ENCODE measurements at regions not wholly inside any gene's neighbourhood (a gene's known extent, or its start where the extent isn't known, plus 50 kb on each side); places are given as distances from the start of the nearest gene placed in this dataset.

DNA sequence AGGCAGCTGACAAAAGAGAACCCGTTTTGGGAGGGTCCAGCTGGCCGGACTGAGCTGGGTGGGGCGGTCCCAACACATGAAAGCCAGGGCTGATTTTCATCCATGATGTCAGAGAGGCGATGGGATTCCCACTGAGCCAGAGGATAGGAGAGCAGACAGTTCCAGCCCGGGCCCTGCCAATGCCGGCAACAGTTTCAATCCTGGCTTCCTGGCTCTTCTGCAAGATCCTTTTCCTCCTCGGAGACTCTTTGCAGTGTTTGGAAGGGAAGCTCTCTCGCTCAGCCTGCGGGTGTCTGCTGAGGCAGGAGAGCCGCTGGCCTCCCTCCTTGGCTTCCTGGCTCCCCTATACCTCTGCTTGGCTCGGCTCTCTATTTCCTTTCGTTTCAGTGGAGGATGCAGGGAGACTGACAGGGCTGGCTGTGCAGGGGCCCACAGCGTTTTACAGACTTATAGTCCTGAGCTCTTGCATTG is 145.5 kb upstream of the SOX9 start:
- Mint-ChIP-seq H3K4me1 (no peaks in the 10 kb centered on the region), H3K27me3 (no peaks in the 10 kb centered on the region), H3K27ac (no peak overlapping the region), H3K9me3 (peaks cover 0 to 7% (median under 1%) of the 10 kb centered on the region in 3 donors), H3K4me3 (no peak overlapping the region), H3K36me3 (peaks cover 2% of the 10 kb centered on the region)

DNA sequence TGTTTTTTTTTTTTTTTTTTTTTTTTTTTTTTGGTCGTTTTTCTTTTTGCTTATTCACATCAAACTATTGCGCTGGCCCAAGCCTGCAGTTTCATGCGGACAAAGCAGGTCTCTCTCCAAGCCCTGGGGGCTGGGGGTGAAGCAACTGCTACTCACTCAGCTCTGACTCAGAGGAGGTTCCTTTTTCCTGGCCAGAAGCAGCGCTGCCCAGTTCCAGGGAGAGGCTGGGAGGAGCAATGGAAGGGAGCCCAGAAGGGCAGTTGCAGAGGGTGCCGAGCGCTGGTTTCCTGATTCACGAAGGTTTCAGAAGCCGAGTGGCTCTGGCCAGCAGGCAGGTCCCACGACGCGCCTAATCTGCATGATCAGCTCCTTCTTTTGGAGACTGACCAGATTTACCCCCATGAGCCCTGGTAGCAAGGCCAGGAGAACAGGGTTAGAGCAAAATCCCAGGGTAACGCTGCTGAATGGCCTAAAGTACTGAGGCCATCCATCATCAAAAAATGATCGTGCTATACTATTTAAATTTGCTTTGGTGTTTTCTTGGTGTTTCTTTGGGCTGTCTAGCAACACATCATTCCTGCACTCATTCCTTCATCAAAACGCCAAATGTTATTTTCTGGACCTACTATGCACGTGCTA is 144.7 kb upstream of the SOX9 start:
- no peak overlapping the region for H3K4me3 Mint-ChIP-seq
- H3K4me1 Mint-ChIP-seq = no peaks in the 10 kb centered on the region
- H3K36me3 Mint-ChIP-seq = peaks cover 2% of the 10 kb centered on the region

DNA sequence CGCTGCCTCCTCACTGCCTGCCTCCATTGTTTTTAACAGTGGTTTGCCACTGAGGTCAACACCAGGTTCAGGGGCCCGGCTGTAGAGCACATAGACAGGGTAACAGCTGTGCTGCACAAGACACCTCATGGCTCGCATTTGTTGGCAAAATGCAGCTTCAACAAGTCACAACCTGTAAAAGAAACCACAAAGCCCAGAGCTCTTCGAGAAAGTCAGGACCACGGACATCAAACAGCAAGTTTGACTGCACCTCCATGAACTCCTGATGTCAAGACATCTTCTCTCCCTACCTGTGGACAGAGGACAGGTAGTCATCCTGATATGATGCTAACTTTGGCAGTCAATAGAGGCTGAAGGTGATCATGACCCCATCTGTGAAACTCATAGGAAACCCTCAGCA is 142.4 kb upstream of the SOX9 start:
- Mint-ChIP-seq H3K36me3 (peaks cover 2% of the 10 kb centered on the region), H3K27ac (no peak overlapping the region), H3K4me3 (no peak overlapping the region), H3K27me3 (no peaks in the 10 kb centered on the region), H3K4me1 (no peaks in the 10 kb centered on the region), H3K9me3 (peaks cover 4 to 8% (median 5%) of the 10 kb centered on the region in 3 donors)

More for the DNA sequence above, 144.7 kb upstream of the SOX9 start:
- Mint-ChIP-seq H3K27me3 (no peaks in the 10 kb centered on the region), H3K9me3 (peaks cover 0 to 7% (median 5%) of the 10 kb centered on the region in 3 donors), H3K27ac (no peak overlapping the region)

DNA sequence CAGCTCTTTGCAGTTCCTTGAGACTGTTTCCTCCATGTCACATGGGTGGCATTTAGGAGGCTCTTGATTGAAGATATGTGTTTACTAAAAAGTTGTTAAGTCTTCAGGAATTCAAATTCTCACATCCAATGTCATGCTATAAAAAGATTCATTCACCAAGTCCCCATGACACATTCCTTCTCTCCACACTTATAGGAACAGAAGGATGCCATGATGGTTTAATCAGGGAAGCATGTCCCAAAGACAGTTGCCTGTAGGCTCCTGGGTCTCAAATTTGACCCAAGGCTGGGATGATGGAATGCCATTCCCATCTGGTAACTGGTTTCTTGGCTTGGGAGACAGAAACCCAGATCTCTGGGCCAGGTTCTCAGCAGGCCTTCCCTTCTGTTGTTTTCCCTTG is 140.6 kb upstream of the SOX9 start:
- Mint-ChIP-seq H3K4me1 (no peaks in the 10 kb centered on the region), H3K36me3 (peaks cover 2% of the 10 kb centered on the region)

DNA sequence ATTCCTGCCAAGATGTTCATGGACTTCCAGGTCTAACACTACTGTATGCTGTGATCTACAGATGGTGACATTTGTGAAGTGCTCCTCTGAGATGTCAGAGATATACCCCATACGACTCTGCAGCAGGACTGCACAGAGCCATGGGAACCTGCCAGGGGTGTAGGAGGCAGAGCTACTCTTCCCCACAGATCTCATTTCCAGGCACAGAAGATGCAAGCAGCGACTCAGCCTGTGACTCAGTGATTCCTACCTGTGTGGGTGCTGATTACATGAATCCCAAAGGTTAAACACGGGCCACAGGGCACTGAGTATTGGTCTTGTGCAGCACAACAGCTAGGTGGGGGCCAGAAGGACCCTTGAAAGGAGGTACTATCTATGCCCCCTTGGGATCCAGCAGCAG is 137.0 kb upstream of the SOX9 start:
- Mint-ChIP-seq H3K4me3 (no peak overlapping the region), H3K4me1 (no peaks in the 10 kb centered on the region), H3K9me3 (peaks cover 4 to 5% (median 4%) of the 10 kb centered on the region in 3 donors), H3K27ac (no peak overlapping the region), H3K27me3 (no peaks in the 10 kb centered on the region), H3K36me3 (peaks cover 2% of the 10 kb centered on the region)

More for the DNA sequence above, 140.6 kb upstream of the SOX9 start:
- H3K27me3 Mint-ChIP-seq = no peaks in the 10 kb centered on the region
- peaks cover 4 to 9% (median 5%) of the 10 kb centered on the region in 3 donors for H3K9me3 Mint-ChIP-seq
- no peak overlapping the region for H3K27ac Mint-ChIP-seq
- no peak overlapping the region for H3K4me3 Mint-ChIP-seq

DNA sequence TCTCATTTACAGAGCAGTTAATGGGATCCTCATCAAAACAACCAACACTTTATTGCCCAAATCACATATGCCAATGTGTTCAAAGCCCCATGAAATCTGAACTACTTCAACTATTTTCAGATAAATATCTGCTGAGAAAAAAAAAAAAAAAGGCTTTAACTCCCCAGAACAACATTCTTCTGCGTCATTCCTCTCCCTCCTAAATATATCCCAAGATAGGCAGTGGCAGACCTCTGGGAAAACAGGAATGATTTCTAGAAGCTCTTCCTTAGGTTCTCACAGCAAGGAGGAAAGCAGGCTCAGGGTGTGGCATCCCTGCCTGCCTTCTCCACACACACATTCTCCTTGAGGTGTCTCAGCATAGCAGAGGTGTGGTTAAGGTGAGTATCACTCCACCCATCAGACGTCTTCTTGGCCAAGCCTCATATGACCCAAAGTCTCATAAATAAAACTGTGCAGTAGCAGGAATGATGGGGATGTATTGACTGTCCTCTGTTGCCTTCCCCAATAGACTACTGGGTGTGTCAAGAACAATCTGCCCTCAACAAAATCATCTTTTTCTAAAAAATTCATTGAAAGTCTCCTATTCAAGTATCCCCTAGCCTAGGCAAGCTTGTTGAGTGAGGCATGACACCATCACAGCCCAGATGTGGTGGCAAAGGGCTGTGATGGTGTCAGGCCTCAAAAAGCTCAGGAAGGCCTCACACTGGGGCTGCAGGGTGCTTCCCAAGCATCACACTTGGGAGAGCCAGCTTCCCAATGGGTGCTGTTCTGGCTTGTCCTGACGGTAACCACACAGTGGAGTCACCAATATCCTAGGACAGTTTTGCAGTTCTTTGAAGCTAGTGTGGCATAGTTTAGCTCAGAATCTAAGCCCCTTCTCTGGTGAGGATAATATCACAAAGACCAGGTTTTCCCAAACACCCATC is 135.4 kb upstream of the SOX9 start:
- Mint-ChIP-seq H3K27ac (peak overlapping the region in 1 of 3 donors; percentile 40), H3K27me3 (no peaks in the 10 kb centered on the region), H3K4me3 (no peak overlapping the region), H3K36me3 (no peaks in the 10 kb centered on the region), H3K4me1 (no peaks in the 10 kb centered on the region), H3K9me3 (peaks cover 4 to 5% (median 4%) of the 10 kb centered on the region in 3 donors)

DNA sequence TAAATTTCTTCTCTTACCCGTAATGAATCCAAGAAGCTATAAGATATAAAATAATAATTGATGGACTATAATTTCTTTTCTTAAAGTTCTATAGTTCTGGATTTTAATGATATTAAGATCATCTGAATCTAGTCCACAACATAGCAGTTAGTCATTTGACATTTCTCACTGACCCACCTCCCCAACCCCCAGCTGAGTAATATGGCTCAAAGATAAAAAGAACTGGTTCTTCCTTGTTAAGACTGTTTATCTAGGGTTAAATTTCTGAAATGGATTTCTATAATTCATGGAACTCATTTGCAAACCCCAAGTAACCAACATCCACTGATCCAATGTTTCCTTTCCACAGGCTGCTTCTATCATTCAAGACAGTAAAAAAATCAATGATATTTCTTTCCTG is 133.9 kb upstream of the SOX9 start:
- Mint-ChIP-seq H3K9me3 (peaks cover 0 to 3% (median 2%) of the 10 kb centered on the region in 3 donors), H3K36me3 (no peaks in the 10 kb centered on the region), H3K4me3 (no peak overlapping the region), H3K27ac (no peak overlapping the region), H3K27me3 (no peaks in the 10 kb centered on the region), H3K4me1 (no peaks in the 10 kb centered on the region)

DNA sequence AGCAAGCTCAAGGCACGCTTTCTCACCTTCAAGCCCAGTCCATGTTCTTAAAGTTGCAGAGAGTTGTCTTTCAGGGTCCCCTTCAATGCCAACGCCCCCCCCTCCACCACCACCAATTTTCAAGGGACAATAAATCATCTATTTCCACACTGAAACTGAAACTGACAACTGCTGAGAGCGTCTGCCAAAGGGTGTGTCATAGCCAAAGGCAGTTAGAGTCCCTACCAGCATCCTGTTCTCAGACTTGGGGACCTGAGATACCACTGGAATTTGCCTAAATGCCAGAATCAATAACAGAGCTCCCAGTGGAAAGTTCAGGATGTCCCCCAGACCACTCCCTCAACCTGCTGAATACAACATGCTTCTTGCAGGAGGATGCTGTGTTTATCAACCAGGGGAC is 133.2 kb upstream of the SOX9 start:
- Mint-ChIP-seq H3K4me3 (no peak overlapping the region), H3K27me3 (peaks cover 1% of the 10 kb centered on the region), H3K4me1 (no peaks in the 10 kb centered on the region), H3K27ac (no peak overlapping the region), H3K9me3 (peaks cover 0 to 3% (median 0%) of the 10 kb centered on the region in 3 donors), H3K36me3 (no peaks in the 10 kb centered on the region)

DNA sequence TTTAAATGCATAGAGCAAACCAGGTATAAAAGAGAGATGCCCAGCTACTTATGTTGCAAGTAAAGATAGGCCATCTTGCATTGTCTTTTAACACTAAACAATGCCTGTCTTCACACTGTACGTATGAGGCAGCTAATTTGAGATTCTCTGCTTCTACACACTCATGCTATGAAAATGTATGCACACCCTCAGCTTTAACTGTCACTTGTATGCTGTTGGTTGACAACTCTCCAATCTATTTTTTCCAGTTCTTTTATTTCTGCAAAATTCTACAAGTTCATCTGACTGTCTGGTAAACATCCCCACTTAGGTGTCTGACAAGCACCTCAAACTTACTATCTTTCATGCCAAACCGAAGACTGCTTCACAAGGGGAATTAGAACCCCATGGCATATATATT is 131.7 kb upstream of the SOX9 start:
- Mint-ChIP-seq H3K4me3 (no peak overlapping the region), H3K9me3 (peaks cover 0 to 3% (median 0%) of the 10 kb centered on the region in 3 donors), H3K27me3 (peaks cover 1% of the 10 kb centered on the region), H3K4me1 (no peaks in the 10 kb centered on the region), H3K36me3 (no peaks in the 10 kb centered on the region), H3K27ac (no peak overlapping the region)

DNA sequence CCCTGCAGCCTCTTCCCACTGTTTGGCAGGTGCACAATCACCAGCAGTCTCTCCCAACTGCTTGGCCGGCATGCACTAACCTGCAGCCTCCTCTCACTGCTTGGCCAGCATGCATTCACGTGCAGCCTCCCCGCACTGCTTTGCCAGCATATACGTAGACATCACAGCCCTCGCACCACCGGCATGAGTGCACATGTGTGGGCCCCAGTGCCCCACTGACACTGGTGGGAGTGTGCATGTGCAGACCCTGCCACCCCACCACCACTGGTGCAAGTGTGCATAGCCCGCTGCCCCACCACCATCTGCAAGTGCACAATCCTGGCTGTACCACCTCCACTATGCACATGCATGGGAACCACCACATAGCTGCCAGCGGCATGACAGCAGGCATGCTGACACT is 127.5 kb upstream of the SOX9 start:
- Mint-ChIP-seq H3K27ac (no peak overlapping the region), H3K27me3 (peaks cover 1% of the 10 kb centered on the region), H3K9me3 (peaks cover 0 to 3% (median 1%) of the 10 kb centered on the region in 3 donors), H3K4me1 (no peaks in the 10 kb centered on the region), H3K36me3 (no peaks in the 10 kb centered on the region), H3K4me3 (no peak overlapping the region)

DNA sequence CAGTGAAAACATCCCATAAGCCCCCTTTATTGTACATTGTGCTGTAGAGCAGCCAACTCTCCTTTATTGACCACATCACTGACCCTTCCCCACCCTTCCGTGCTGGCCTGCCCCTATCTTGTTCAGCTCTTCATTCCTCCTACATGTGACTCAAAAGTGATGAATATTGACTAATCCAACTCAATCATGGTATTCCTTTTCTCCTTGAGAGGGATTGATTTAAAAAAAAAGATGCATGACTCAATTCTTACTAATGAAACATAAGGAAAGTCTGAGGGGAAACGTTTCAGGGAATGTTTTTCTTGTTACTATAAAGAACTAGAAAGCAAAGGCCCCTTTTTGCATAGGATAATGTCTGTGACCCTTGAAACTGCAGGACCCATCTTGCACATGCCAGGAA is 125.2 kb upstream of the SOX9 start:
- Mint-ChIP-seq H3K9me3 (peaks cover 0 to 3% (median 1%) of the 10 kb centered on the region in 3 donors), H3K27ac (no peak overlapping the region), H3K4me1 (no peaks in the 10 kb centered on the region), H3K27me3 (peaks cover 1% of the 10 kb centered on the region), H3K36me3 (no peaks in the 10 kb centered on the region), H3K4me3 (no peak overlapping the region)

DNA sequence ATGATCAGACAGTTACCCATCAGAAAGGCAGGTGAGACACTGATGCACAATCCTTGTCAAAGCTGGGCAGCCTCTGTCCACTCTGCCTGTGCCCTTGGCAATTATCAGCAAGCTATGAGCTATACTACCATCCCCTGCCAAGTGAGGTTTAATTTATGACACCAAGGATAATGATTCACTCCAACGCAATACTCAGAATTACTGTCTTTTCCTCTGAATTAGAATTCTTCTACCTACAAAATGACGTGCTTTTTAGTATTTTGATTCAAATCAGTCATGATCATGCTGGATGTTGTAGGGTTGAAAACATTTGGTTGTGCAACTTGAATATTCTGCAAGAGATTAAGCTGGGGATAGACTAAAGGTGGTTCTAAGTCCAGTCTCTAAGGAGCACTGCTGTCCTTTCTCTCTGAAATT is 116.8 kb upstream of the SOX9 start:
- H3K4me1 Mint-ChIP-seq = no peaks in the 10 kb centered on the region
- no peak overlapping the region for H3K4me3 Mint-ChIP-seq
- H3K27me3 Mint-ChIP-seq = peaks cover 1% of the 10 kb centered on the region
- peaks cover 2% of the 10 kb centered on the region for H3K36me3 Mint-ChIP-seq
- H3K9me3 Mint-ChIP-seq = peaks cover 1 to 7% (median 2%) of the 10 kb centered on the region in 3 donors
- no peak overlapping the region for H3K27ac Mint-ChIP-seq

DNA sequence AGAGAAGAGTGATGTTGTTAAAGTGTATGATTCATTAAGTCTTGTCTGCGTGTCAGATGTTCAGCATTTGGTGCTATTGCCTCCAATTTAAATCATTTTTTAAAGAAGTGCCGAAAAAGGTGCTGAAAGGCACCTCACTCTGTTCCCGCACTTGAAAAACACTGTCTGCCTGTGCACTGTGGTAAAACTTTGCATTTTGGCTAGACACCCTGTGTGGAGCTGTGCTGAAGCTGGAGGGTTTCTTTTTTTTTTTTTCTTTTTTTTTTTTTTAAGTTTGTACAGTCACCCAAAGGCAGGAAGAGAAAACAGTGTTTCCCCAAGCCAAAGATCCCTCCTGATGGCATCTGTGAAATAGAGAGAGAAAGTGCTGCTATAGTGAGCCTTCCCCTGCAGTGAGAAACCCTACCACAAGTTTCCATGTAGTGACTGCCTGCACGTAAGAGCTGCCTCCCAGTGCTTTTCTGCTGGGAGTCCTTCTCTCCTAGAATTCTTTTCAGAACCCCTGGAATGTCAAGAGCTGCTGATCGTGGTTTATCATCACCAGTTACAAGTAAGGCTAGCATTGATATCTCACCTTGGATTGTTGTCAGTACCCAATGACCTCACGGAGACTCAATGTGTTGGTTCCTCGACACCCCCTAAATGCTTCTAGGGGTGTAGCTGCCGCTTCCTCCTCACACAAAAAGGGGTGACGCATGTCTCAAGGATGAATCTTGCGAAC is 116.0 kb upstream of the SOX9 start:
- Mint-ChIP-seq H3K27me3 (peaks cover 1% of the 10 kb centered on the region), H3K4me1 (no peaks in the 10 kb centered on the region), H3K27ac (no peak overlapping the region), H3K36me3 (peaks cover 2% of the 10 kb centered on the region), H3K9me3 (peaks cover 1 to 7% (median 2%) of the 10 kb centered on the region in 3 donors), H3K4me3 (no peak overlapping the region)

DNA sequence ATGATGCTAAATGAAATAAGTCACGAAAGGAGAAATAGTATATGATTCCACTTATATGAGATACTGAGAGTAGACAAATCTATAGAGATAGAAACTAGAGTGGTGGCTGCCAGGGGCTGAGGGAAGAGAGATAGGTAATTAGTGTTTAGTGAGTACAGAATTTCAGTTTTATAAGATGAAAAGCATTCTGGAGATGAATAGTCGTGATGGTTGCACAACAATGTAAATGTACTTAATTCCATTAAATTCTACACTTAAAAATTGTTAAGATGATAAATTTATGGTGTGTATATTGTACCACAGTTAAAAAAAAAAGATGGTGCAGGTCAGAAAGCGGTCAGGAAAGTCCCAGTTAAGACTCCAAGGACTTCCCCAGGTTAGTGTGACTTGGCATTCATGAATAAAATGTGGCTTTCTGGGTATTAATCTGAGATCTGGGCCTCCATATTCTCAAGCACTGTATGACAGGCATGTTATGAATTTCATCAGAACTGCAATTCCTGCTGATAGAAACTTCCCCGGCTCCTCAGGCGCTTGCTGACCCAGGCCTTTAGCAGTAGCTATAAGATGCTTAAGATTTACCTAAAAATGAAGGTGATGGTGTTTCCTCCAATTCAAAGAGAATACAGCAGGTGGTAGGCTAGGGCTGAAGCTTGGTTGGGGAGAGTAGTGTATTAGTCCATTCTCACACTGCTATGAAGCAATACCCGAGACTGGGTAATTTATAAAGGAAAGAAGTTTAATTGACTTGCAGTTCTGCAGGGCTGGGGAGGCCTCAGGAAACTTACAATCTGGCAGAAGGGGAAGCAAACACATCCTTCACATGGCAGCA is 115.3 kb upstream of the SOX9 start:
- H3K27ac Mint-ChIP-seq = no peak overlapping the region
- H3K4me1 Mint-ChIP-seq = no peaks in the 10 kb centered on the region
- peaks cover 2% of the 10 kb centered on the region for H3K36me3 Mint-ChIP-seq
- H3K9me3 Mint-ChIP-seq = peaks cover 1 to 7% (median 2%) of the 10 kb centered on the region in 3 donors
- peaks cover 1% of the 10 kb centered on the region for H3K27me3 Mint-ChIP-seq
- H3K4me3 Mint-ChIP-seq = no peak overlapping the region

Data from IgD-negative memory B cell (primary cell).